ENCODE measurements at regions not wholly inside any gene's neighbourhood (a gene's known extent, or its start where the extent isn't known, plus 50 kb on each side); places are given as distances from the start of the nearest gene placed in this dataset.

DNA sequence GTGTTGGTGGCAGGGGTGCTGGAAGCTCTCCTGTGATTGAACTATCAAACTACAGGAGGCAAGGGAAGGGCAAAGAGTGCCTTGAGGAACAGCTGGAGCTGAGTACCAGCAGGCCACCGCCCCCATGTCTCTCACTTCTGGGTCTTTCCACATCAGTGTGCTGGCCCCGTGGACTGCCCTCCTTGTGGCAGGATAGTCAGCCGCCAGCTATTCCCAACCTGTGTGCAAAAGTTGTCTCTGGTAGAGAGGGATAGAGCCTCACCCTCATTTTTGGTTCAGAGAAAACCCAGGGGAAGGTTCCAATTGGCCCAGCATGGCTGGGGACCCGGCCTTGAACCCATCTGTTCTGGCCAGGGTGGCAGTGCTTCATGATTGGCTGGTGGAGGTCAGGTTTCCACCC is 211.8 kb downstream of the IRF8 start:
- TF ChIP-seq CTCF (IDR thresholded peaks at IDR 0.05; ENCODE audit: insufficient read depth, missing control alignments), result no peak
- no peak for FAIRE-seq
- DNase-seq (ENCODE audit: insufficient read length, low spot score), result no peak

DNA sequence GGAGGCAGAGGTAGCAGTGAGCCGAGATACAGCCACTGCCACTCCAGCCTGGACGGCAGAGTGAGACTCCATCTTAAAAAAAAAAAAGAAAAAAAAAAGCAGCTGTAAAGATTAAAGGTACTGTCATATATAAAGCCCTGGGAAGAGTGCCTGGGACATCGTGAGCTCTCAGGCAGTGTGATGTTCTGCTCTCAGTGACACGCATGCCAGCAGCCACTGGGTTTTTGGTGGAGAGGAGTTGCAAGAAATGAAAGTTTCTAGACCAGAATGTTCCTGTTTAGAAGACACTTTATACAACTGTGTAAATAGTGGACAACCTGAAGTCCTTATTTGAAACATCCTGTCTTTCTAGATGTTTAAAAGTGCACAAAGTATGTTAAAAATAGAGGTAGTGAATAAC is 213.2 kb downstream of the IRF8 start:
- TF ChIP-seq CTCF (IDR thresholded peaks at IDR 0.05; ENCODE audit: insufficient read depth, missing control alignments), result no peak
- FAIRE-seq (no peak), DNase-seq (ENCODE audit: insufficient read length, low spot score) (no peak)

DNA sequence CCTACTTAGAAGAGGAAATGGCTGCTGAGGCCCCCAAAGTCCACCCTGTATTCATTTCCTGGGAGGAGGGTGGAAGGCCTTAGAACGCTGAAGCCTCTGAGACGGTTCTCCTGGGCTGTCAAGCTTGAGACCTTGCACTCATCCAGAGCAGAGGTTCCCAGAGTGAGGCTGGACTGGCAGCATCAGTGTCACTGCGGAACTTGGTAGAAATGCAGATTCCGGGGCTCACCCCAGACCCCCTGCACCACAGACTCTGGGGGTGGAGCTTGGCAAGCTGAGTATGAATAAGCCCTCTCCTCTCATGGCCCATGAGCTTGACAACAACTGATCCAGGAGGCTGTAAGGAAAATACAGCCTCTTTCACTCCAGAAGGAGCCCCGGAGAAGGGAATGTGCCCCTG is 218.3 kb downstream of the IRF8 start:
- no peak for TF ChIP-seq CTCF (IDR thresholded peaks at IDR 0.05; ENCODE audit: insufficient read depth, missing control alignments)
- DNase-seq (ENCODE audit: insufficient read length, low spot score) (no peak), FAIRE-seq (no peak)

DNA sequence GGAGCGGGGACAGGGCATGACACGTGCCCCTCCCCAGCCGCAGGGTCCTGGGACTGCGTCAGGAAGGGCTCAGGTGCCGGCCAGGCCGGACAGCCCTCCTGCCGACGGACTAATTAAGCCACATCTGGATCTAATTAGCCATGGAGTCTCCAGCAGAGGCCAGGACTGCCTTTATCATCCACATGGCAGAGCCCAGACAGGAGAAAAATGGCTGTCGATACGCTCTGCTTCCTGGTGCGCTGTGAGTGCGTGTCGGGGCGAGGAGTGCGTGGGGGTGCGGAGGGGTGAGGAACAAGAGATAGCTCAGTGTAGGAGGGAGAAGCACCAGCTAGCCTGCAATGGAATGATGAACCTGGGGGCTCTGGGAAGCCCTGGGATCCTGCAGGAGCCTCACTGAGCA is 218.8 kb downstream of the IRF8 start:
- FAIRE-seq (no peak), DNase-seq (ENCODE audit: insufficient read length, low spot score) (no peak)
- TF ChIP-seq CTCF (IDR thresholded peaks at IDR 0.05; ENCODE audit: insufficient read depth, missing control alignments), result no peak

- no peak for FAIRE-seq
- TF ChIP-seq CTCF (IDR thresholded peaks at IDR 0.05; ENCODE audit: insufficient read depth, missing control alignments), result no peak
- DNase-seq (ENCODE audit: insufficient read length, low spot score), result no peak
Measured at GRCh38 chr16:86118467-86119307, 219.7 kb downstream of the IRF8 start.

DNA sequence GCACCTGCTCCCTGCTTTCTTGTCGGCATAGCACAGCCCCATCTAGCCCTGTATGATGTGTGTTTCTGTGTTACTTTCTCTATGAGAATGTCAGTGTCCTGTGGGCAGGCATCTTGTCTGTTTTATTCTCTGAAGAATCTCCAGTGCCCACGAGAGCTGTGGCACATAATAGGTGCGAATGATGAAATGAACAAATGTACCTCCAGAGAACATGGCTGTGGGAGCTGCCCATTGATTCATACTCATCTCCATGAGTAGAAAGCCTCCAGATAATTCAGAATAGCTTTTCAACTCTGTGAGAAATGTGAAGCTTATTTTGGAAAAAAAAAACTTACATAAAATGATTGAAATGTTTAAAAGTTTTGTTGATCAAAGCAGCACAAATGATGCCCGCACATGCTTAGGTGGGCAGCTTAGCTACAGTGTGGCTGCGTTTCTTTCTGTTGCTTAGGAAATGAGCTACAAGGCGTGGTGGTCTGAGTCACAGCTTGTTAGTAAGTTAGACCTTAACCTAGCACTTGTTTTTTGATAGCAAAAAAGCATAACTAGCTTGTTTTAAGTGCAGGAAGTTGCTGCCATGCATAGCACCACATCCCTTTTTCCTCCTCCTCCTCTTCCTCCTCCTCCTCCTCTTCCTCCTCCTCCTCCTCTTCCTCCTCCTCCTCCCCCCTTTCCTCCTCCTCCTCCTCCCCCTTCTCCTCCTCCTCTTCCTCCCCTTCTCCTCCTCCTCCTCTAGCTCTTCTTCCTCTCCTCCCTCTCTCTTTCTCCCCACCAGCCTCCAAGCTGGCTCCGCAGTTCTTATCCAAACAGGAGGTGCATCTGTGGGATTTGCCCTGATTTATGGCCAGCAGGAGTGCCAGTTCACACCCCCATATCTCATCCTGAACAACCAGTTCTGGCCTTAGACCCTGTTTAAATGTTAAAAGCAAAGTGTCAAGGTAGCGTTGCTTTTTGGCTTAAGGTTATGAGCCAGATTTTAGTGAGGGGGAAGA is 221.5 kb downstream of the IRF8 start:
- no peak for TF ChIP-seq CTCF (IDR thresholded peaks at IDR 0.05; ENCODE audit: insufficient read depth, missing control alignments)
- DNase-seq (ENCODE audit: insufficient read length, low spot score), result no peak
- FAIRE-seq, result no peak
